ENCODE measurements at regions not wholly inside any gene's neighbourhood (a gene's known extent, or its start where the extent isn't known, plus 50 kb on each side); places are given as distances from the start of the nearest gene placed in this dataset.
"Not testable (repeated sequence)": the region's sequence is repeated elsewhere in the genome, so short reads cannot be mapped to it uniquely, and the experiment has no call there.

DNA sequence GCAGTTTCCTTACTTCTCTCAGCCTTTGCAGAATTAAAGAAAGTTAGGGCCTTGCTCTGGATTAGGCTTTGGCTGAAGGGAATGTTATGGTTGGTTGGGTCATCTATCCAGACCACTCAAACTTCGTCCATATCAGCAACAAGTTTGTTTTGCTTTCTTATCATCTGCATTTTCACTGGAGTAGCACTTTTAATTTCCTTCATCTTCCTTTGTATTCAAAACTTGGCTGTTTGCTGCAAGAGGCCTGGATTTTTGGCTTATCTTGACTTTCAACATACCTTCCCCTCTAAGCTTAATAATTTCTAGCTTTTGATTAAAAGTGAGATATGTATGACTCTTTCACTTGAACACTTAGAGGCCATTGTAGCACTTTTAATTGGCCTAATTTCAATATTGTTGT is 126.7 kb upstream of the CENPE start:
- DNase-seq (ENCODE audit: low read depth in 4 of 4, low spot score in 3 of 4): no peak

DNA sequence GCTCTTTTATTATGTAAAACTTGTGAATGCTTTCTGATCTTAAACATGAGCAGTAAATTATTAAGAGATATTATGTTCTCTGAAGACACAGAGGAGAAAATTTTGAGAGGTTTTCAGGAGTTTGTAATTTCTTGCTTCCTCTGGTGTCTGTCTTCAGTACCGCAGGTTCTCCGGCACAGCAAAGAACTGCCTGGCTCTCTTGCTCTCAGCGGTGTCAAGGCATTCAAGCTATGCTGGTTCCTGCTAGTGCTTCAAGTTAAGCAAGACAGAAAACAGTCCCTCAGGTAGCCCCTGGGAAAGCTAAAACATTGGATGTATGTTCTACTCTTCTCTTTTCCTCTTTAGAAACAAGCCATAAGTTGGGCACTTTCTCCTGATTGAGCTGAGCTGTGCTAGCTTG is 120.2 kb upstream of the CENPE start:
- DNase-seq (ENCODE audit: low read depth in 4 of 4, low spot score in 3 of 4): no peak

DNA sequence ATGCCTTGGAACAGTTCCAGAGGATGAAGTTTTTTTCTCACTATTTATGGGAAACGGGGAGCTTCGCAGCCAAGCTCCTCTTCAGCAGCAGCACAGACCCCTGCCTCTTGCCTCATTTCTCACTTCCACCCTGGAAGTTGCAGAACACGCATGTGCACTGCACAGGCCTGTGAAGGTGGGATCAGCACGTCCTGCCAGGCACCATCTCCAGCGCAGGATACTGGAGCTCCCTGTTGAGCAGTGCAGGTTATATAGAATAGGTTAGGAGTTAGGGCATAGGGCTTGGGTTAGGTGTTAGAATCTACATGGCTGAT is 110.1 kb upstream of the CENPE start:
- DNase-seq (ENCODE audit: low read depth in 4 of 4, low spot score in 3 of 4): no peak

DNA sequence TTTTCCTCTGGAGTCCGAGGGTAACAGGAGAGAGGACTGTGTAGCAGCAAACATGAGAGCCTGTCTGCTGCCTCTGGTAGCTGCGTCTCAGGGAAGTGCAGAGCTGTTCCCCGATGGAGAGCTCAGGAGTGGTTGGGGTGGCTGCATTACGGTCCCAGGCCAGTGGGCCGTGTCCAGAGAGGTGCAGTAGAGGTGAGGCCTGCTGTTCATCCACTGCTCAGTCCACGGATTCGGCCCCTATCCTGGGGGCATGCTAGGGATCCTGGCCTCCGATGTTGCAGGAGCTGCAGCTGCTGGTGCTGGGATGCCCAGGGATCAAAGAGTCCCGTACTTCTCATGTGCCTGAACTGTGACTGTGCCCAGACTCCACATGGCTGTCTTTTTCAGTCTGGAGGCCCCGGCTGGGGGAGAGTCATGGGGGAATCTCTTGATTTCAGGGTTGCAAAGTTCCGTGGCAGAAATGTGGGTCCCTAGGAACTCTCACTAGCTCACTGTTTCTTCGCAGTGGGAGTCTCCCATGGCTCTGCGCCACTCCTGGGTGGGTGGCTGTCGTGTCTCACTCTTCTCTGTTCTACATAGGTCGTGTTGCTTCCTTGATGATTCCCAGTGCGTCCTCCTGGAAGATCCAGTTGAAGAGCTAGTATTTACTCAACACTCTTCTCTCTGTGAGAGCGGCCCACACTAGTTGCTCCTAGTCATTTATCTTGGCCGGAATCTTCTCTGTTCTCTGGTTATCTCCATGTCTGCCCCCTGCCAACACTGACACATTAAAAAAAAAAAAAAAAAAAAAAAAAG is 109.5 kb upstream of the CENPE start:
- no peak for DNase-seq (ENCODE audit: low read depth in 4 of 4, low spot score in 3 of 4)

DNA sequence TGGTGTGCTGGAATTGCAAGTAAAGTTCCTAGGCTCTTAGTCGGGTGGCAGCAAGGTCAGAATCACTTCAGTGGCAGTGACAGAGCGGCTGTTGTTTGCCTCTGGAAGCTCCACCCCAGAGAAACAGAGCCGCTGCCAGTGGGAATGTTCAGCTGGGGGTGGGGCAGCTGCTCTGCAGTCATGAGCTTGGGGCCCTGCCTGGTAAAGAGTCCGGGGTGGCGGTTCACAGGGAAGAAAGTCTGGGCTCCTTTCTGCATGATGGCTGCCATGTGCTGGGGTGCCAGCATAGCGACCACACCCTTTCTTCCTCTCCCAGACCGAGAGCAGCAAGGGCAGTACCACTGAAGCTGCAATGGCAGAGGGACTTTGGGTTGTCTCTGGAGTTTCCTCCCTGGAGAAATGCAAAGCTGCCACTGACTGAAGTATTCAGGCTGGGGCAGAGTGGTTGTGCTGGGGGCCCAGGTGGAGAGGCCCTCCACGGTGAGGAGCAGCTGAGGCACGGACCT is 108.8 kb upstream of the CENPE start:
- peak in 2 of 4 donors; percentile 19 to 26 for DNase-seq (ENCODE audit: low read depth in 4 of 4, low spot score in 3 of 4)

DNA sequence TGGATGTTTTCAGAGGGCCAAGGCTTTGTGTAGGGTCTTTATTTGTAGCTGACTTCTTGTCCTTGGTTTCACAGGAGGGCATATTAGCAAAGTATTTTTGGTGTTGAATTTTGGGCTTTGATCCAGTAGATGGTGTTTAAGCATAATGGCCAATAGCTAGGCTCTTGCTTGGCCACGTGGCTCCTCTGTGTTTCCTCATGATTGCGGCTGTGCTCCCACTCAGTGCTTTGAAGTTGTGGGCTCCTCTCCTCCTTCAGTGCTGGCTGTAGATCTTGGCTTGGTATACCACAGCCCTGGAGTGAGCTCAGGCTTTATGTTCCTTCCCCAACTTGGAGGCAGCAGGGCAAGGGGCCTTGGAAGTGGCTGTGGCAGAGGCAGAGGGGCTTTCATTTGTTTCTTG is 107.2 kb upstream of the CENPE start:
- DNase-seq (ENCODE audit: low read depth in 4 of 4, low spot score in 3 of 4): no peak

DNA sequence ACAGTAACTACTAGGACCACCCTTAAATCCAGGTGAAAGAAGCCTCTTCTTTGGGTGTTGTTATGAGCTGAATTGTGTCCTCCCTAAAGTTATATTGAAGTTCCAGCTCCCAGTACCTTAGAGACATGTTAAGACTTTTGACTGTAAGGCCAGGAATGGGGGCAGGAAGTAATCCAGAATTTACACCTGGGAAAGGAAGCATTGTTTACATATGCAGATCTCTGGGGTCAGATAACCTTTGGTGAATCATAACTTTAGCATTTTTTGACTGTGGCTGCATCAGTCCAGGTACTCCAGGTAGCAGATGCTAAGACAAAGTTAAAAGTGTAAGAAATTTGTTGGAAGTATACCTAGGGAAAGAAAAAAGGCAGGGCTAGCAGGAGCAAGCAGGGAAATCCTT is 104.9 kb upstream of the CENPE start:
- DNase-seq (ENCODE audit: low read depth in 4 of 4, low spot score in 3 of 4): no peak

DNA sequence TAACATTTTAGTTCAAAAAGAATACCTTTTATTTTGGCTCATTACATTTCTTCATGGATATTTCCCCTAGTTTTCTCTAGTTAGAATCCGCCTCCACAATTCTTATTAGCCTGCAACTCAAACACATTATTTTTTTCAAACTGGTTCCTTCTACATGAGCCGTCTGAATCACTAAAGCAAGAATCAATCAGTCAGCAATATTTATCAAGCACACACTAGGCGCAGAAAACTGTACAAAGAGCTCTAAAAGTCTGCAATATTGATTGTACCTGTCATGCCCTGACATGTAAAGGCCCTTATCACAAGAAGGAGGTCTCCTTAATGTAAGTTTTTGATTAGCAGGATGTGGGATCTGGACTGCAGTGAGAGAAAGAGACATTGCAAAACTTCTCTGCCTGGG is 94.8 kb upstream of the CENPE start:
- no peak for DNase-seq (ENCODE audit: low read depth in 4 of 4, low spot score in 3 of 4)

DNA sequence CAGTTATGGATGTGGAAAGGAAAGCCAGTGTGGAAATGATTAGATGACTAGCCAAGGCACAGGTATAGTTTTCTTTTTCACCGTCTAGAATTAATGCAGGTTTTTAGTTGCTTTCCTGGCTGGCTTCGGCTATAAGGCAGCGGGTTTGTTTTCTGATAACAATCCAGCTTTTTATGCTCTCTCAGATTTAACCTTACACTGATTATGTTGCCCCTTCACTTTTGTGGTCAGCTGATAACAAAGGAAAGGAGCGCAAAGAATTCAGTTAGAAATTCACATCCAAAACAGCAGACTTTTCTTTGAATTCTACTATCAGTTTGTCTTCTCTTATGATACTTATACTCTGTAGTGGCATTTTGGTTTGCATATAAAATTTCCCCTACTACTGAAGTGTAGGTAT is 94.2 kb upstream of the CENPE start:
- no peak for DNase-seq (ENCODE audit: low read depth in 4 of 4, low spot score in 3 of 4)

DNA sequence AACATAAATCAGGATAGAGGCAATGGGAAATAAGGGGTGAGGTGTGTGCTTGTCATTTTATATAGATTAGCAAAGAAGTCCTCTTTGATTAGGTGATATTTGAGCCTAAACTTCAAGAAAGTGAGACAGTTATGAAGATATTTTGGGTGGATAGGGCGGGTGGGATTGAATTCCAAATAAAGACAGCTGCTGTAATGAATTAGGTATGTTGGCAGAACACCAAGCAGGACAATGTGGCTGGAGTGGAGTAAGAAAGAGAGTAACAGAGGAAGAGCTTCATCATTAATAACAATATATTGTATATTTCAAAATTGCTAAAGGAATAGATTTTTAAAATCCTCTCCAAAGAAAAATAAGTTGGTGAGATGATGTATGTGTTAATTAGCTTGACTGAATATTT is 91.0 kb upstream of the CENPE start:
- no peak for DNase-seq (ENCODE audit: low read depth in 4 of 4, low spot score in 3 of 4)

DNA sequence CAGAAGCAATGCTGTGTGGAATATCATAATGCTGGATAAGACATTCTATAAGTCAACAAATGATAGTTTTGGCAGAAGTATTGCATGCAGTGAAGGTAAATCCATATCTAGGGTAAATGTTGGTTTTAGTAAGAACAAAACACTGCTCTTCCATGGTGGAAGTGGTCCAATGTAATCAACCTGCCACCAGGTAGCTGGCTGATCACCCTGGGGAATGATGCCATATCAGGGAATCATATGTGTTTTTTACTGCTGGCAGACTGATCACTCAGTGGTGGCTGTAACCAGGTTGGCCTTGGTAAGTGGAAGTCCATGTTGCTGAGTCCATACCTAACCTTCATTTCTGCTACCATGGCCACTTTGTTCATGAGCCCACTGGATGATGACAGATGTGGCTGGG is 74.0 kb upstream of the CENPE start:
- no peak for DNase-seq (ENCODE audit: low read depth in 4 of 4, low spot score in 3 of 4)

DNA sequence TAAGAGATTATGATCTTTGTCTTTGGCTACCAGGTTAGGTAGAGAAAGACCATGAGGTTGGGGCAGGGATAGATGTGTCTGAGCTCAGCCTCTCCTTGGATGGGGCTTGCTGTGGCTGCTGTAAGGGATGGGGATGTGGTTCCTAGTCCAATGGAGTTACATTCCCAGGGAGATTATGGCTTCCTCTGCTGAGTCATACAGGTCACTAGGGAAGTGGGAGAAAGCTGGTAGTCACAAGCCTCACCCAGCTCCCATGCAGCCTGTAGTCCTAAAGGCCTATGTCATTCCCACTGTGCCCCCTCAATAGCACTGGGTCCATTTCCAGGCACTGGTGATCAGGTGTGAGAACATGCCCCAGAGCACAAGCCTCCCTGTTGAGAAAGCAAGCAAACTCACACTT is 70.6 kb upstream of the CENPE start:
- DNase-seq (ENCODE audit: low read depth in 4 of 4, low spot score in 3 of 4): no peak

DNA sequence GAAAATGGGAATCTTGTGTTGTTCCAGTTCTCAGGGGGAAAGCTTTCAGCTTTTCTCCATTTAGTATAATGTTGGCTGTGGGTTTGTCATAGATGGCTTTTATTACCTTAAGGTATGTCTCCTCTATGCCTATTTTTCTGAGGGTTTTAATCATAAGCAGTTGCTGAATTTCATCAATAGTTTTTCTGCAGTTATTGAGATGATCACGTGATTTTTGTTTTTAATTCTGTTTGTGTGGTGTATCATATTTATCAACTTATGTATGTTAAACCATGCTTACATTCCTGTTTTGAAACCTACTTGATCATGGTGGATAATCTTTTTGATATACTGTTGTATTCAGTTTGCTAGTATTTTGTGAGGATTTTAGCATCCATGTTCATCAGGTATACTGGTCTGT is 66.8 kb upstream of the CENPE start:
- no peak for DNase-seq (ENCODE audit: low read depth in 4 of 4, low spot score in 3 of 4)

DNA sequence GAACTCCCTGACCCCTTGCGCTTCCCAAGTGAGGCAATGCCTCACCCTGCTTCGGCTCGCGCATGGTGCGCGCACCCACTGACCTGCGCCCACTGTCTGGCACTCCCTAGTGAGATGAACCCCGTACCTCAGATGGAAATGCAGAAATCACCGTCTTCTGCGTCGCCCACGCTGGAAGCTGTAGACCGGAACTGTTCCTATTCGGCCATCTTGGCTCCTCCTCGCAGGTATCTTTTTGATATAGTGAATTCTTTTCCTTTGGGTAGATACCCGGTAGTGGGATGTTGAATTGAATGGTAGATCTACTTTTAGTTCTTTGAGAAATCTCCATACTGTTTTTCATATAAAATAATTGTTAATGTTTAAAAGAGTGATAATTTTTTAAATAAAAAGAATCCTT is 57.9 kb upstream of the CENPE start:
- not testable (repeated sequence) for DNase-seq (ENCODE audit: low read depth in 4 of 4, low spot score in 3 of 4)

Measured in left renal pelvis (tissue), 4 donors.